IMR-90 (cell line): ENCODE measurements at regions not wholly inside any gene's neighbourhood (a gene's known extent, or its start where the extent isn't known, plus 50 kb on each side); places are given as distances from the start of the nearest gene placed in this dataset.

Experiments used
- ATAC-seq: fragments of 200-7000 bp; cut with Tn5 transposase; 2 replicates; pipeline ENCODE4 v1.9.1; 2020; ENCODE audit warnings: low read depth, mild to moderate bottlenecking, moderate library complexity
- BruUV-seq: library from RNA; stranded (reverse); fragments of 400-500 nt; replicated peaks from 2 replicates; lab custom pipeline; 2021; lab: Mats Ljungman, UMichigan
- CTCF ChIA-PET: fragments of 300-600 bp; formaldehyde crosslinking; extraction: SDS; loops from one replicate; lab custom pipeline; 2021; ENCODE audit warnings: antibody characterized with exemption; lab: Yijun Ruan, JAX
- POLR2A ChIA-PET: fragments of 300-600 bp; sonication (Branson Sonifier 250); formaldehyde crosslinking; loops from one replicate; lab custom pipeline; 2022; ENCODE audit warnings: antibody characterized with exemption; ENCODE audit not compliant: unreplicated experiment; lab: Charles Lee
- DNase-seq: peaks from one replicate; pipeline ENCODE4 v3.0.0; 2013
- H2AFZ ChIP-seq: replicated peaks from 2 replicates; pipeline ENCODE3; 2013; ENCODE audit warnings: low read length, mild to moderate bottlenecking; ENCODE audit not compliant: poor library complexity
- H2AK5ac ChIP-seq: 2 replicates; pipeline ENCODE4 v1.6.1; 2013; ENCODE audit warnings: low read depth, low read length, inconsistent platforms
- H2AK9ac ChIP-seq: replicated peaks from 2 replicates; pipeline ENCODE3; 2013; ENCODE audit warnings: mild to moderate bottlenecking, low read depth, low read length, moderate library complexity; ENCODE audit not compliant: poor library complexity
- H2BK120ac ChIP-seq: 2 replicates; pipeline ENCODE4 v1.6.1; 2013; ENCODE audit warnings: low read depth, low read length, inconsistent platforms
- H2BK15ac ChIP-seq: 3 replicates; pipeline ENCODE4 v1.6.1; 2013; ENCODE audit warnings: low read depth, low read length, inconsistent platforms
- H2BK20ac ChIP-seq: 2 replicates; pipeline ENCODE4 v1.6.1; 2013; ENCODE audit warnings: low read depth, mild to moderate bottlenecking, inconsistent platforms, low read length, moderate library complexity
- H2BK5ac ChIP-seq: 2 replicates; pipeline ENCODE4 v1.6.1; 2013; ENCODE audit warnings: mild to moderate bottlenecking, low read depth, low read length, inconsistent platforms; ENCODE audit not compliant: poor library complexity, severe bottlenecking
- H3K14ac ChIP-seq: replicated peaks from 2 replicates; pipeline ENCODE4 v1.6.1; 2013; ENCODE audit warnings: low read depth, low read length, inconsistent platforms
- H3K18ac ChIP-seq: 2 replicates; pipeline ENCODE4 v1.6.1; 2013; ENCODE audit warnings: low read depth, low read length, control low read depth
- H3K23ac ChIP-seq: 2 replicates; pipeline ENCODE4 v1.6.1; 2013; ENCODE audit warnings: low read depth, low read length, inconsistent platforms
- H3K27ac ChIP-seq: 2 replicates; pipeline ENCODE4 v1.5.1; 2013; ENCODE audit warnings: mild to moderate bottlenecking, control low read depth, low read length; ENCODE audit not compliant: insufficient read depth
- H3K27me3 ChIP-seq: 2 replicates; pipeline ENCODE4 v1.6.1; 2013; ENCODE audit warnings: low read length; ENCODE audit not compliant: control insufficient read depth, insufficient read depth
- H3K36me3 ChIP-seq: 2 replicates; pipeline ENCODE4 v1.6.1; 2013; ENCODE audit warnings: low read length, mixed read lengths; ENCODE audit not compliant: control insufficient read depth, insufficient read depth
- H3K4ac ChIP-seq: 2 replicates; pipeline ENCODE4 v1.6.1; 2013; ENCODE audit warnings: low read depth, low read length, inconsistent platforms
- H3K4me1 ChIP-seq: 2 replicates; pipeline ENCODE4 v1.6.1; 2013; ENCODE audit warnings: low read length, mixed read lengths; ENCODE audit not compliant: control insufficient read depth, insufficient read depth
- H3K4me2 ChIP-seq: 2 replicates; pipeline ENCODE4 v1.6.1; 2013; ENCODE audit warnings: low read depth, mild to moderate bottlenecking, control low read depth, low read length, moderate library complexity
- H3K4me3 ChIP-seq: 2 replicates; pipeline ENCODE4 v1.5.1; 2013; ENCODE audit warnings: low read depth, mild to moderate bottlenecking, control low read depth, low read length, moderate library complexity; ENCODE audit not compliant: insufficient read depth
- H3K56ac ChIP-seq: 2 replicates; pipeline ENCODE4 v1.6.1; 2013; ENCODE audit warnings: low read length, inconsistent platforms; ENCODE audit not compliant: insufficient read depth; ENCODE audit errors: extremely low read depth
- H3K79me1 ChIP-seq, 2 experiments: 2 replicates each; pipeline ENCODE4 v1.6.1; 2013; ENCODE audit warnings: low read length in 2 of 2, inconsistent platforms in 1 of 2, low read depth in 1 of 2
- H3K9ac ChIP-seq: 2 replicates; pipeline ENCODE4 v1.6.1; 2013; ENCODE audit warnings: low read depth, low read length, control low read depth
- H3K9me1 ChIP-seq: 2 replicates; pipeline ENCODE4 v1.6.1; 2013; ENCODE audit warnings: low read length, inconsistent platforms; ENCODE audit not compliant: insufficient read depth
- H3K9me3 ChIP-seq: 2 replicates; pipeline ENCODE4 v1.6.1; 2013; ENCODE audit warnings: low read length; ENCODE audit not compliant: control insufficient read depth, insufficient read depth
- H4K20me1 ChIP-seq: 2 replicates; pipeline ENCODE4 v1.6.1; 2013; ENCODE audit warnings: low read length, inconsistent platforms; ENCODE audit not compliant: insufficient read depth
- H4K5ac ChIP-seq: 2 replicates; pipeline ENCODE4 v1.6.1; 2013; ENCODE audit warnings: mild to moderate bottlenecking, low read depth, low read length, control low read depth
- H4K8ac ChIP-seq, 2 experiments: 2 replicates each; pipeline ENCODE4 v1.6.1; 2013; ENCODE audit warnings: low read depth in 2 of 2, low read length in 2 of 2, control low read depth in 1 of 2, inconsistent platforms in 1 of 2
- H4K91ac ChIP-seq: 2 replicates; pipeline ENCODE4 v1.6.1; 2013; ENCODE audit warnings: low read depth, low read length, inconsistent platforms; ENCODE audit not compliant: insufficient read depth
- CEBPB ChIP-seq: IDR thresholded peaks from 2 replicates; pipeline ENCODE4 v1.6.1; 2012; ENCODE audit warnings: low read depth, low read length, improper control_type of control experiment
- WGBS, 2 experiments: methylation state at CpG; one replicate each; pipeline versions ENCODE4 v1.1.5 to v1.1.7; 2013; ENCODE audit warnings: missing lambda C conversion rate in 2 of 2; ENCODE audit not compliant: insufficient read length in 1 of 2; ENCODE audit errors: extremely low coverage in 2 of 2; 5-methylcytosine and 5-hydroxymethylcytosine counted together
- dilution Hi-C: fragments of 300-500 bp; cut with HindIII; formaldehyde crosslinking; loops from one replicate; pipeline ENCODE4 v1.14.3; 2018; ENCODE audit warnings: low sequenced_read_pairs; ENCODE audit not compliant: unreplicated experiment
- in situ Hi-C: fragments of 300-500 bp; cut with MboI; formaldehyde crosslinking; loops from 3 replicates; pipeline ENCODE4 v1.14.3; 2019; ENCODE audit warnings: low sequenced_read_pairs, inconsistent platforms, mixed read lengths
- intact Hi-C: fragments of 100-400 bp; cut with micrococcal nuclease; formaldehyde crosslinking; loops from 2 replicates; pipeline ENCODE4 v1.10.0; 2022

DNA sequence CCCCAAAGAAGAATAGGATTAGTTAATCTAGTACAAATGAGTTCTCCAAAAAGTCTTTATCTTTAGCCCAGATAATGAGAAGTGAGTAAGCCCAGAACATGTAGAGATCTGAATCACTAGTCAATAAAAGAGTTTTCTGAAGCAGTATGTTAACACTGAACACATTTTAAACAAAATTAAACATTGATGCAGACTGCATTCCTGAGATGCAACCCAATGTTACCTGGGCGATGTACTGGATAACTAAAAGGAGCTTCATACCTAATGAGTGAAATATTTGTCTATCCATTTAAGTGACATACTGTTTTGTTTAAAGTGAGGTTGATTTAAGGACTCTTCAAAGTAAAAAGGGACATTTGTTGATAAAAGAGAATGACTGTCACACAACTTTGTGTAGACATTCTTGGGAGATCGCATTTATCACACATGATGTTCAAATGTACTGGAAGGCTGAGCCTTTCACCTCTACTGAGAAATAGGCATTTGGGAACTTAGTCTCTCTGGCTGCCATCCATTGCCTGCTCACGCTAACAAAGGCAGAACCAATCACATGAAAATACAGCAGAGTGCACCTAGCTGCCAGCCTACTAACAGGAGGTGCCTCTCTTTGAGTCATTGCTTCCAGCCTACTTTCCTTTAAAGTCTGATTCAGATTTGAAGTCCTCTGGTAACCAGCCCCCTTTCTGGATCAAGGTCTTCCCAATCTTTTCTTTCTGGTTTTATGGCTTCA, 287.7 kb downstream of the BTG1 start:
- Histone ChIP-seq H3K4me2 (no peak overlapping the region), H2AK9ac (no peak overlapping the region), H4K8ac (no peak overlapping the region), H4K5ac (no peak overlapping the region), H4K20me1 (no peaks in the 10 kb centered on the region), H3K18ac (no peak overlapping the region), H3K9me3 (no peaks in the 10 kb centered on the region), H3K79me1 (no peaks in the 10 kb centered on the region), H3K14ac (no peak overlapping the region), H3K27me3 (no peaks in the 10 kb centered on the region), H3K9me1 (no peaks in the 10 kb centered on the region), H3K23ac (no peak overlapping the region), H4K91ac (no peak overlapping the region), H3K4me3 (no peak overlapping the region), H3K27ac (no peak overlapping the region), H2AFZ (no peak overlapping the region), H3K4me1 (no peaks in the 10 kb centered on the region), H3K56ac (no peak overlapping the region), H3K36me3 (no peaks in the 10 kb centered on the region), H3K4ac (no peak overlapping the region), H2BK15ac (no peak overlapping the region), H3K9ac (no peak overlapping the region), H2BK5ac (no peak overlapping the region), H2AK5ac (no peak overlapping the region), H2BK120ac (no peak overlapping the region), H2BK20ac (no peak overlapping the region)
- dilution Hi-C loops (no loop called here), in situ Hi-C loops (no loop called here), intact Hi-C loops (no loop called here)
- no peak for ATAC-seq
- 100% methylated on average over 1 of the region's 3 CpGs; no CpG with 5 or more reads in 1 of the 2 experiments for WGBS, 2 experiments
- no peak for DNase-seq
- no TSS peak for BruUV-seq
- ChIA-PET POLR2A (no interaction called here), CTCF (no interaction called here)
- TF ChIP-seq CEBPB: no peak
